Stimulated activated CD4-positive, alpha-beta T cell treated with anti-CD3 and anti-CD28 coated beads, Interleukin-4, amount 100 ng/mL, for 24 hours (primary cell): ENCODE measurements at regions not wholly inside any gene's neighbourhood (a gene's known extent, or its start where the extent isn't known, plus 50 kb on each side); places are given as distances from the start of the nearest gene placed in this dataset.
"Not testable (repeated sequence)": the region's sequence is repeated elsewhere in the genome, so short reads cannot be mapped to it uniquely, and the experiment has no call there.

Experiments used
- DNase-seq: peaks from one replicate; pipeline ENCODE4 v3.0.0-alpha.2; 2020

- no peak for DNase-seq
Measured at GRCh38 chr5:102554082-102554481, 55.3 kb upstream of the SLCO6A1 start.

GRCh38 chr5:102554728-102555127 is 55.9 kb upstream of the SLCO6A1 start:
- no peak for DNase-seq

- no peak for DNase-seq
Measured at GRCh38 chr5:102561894-102562760, 63.3 kb upstream of the SLCO6A1 start.

- no peak for DNase-seq
Measured at GRCh38 chr5:102570747-102571146, 71.9 kb upstream of the SLCO6A1 start.

DNA sequence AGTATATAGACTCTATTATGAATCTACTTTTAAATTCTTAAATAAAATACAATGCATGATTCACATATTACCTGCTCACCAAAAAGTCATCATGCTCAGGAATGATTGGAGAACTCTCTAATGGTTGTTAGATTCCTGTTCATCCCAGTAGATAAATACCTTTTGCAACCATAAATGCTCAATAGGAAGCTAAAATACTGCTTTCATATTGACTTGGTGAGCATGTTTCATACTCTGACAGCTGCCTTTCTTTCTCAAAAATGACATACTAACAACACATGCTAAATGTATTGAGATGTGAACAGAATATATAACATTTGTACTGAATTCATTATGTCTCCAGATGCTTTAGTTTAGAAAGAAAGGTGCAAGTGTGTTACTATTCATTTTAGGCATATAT is 79.6 kb upstream of the SLCO6A1 start:
- no peak for DNase-seq

GRCh38 chr5:102579379-102579778 is 80.6 kb upstream of the SLCO6A1 start:
- DNase-seq, result no peak

- no peak for DNase-seq
Measured at GRCh38 chr5:102581011-102581410, 82.2 kb upstream of the SLCO6A1 start.

- no peak for DNase-seq
Measured at GRCh38 chr5:102582696-102583095, 83.9 kb upstream of the SLCO6A1 start.

DNA sequence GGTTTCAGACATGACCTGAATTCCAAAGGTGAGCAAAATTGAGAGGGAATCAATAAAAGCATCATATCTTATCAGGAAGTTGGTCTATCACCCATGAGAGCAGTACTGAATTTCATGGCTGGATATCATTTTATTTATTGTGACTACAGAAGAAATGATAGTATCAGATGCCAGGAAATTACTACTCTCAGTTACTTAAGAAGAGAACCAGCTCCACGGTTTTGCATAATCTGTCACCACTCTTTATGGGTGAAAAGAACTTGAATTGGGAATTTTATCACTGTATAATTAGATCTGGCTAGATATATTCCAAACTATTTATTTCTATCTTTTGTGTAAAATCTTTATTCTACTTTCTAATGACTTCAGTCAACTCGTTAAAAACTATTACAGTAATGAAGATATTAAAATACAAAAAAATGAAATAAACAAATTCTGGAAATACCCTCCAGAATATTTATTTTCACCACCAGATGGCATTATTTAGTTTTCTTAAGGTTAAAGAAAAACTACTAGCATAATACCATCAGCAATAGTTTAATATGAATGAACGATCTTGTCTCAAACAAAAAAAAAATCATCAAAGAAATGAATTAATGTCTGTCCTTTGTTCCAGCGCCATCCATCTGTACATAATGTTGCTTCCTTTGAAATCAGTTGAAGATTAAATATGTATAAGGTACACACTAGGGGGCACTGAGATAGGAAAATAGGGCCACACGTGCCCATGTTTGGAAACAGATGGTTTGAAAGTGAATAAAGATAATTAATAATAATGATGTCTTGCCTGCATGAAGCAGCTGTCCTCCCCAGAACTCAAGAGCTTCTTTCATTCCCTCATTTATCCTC is 84.7 kb upstream of the SLCO6A1 start:
- DNase-seq, result no peak

- DNase-seq, result no peak
Measured at GRCh38 chr5:102589661-102590060, 90.9 kb upstream of the SLCO6A1 start.

- DNase-seq, result no peak
Measured at GRCh38 chr5:102590467-102590866, 91.7 kb upstream of the SLCO6A1 start.

DNA sequence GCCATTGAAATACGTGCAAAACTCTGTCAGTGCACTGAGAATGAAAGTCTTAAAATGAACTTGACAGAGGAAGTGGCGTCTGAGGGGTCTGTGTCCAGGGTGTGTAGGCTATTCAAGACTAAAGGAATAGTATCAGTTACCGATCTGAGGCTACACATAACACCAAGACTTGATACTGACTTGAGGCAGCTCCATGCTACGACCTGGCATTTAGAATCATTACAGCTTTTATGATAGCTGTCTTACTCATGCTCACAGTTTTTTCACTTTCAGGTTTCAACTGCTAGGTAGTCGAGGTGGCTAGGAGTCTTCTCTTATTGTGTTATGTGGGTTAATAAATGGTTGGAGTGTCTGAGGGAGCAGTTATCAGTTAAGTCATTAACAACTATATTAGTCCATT is 92.8 kb upstream of the SLCO6A1 start:
- peak; percentile 3 for DNase-seq

DNA sequence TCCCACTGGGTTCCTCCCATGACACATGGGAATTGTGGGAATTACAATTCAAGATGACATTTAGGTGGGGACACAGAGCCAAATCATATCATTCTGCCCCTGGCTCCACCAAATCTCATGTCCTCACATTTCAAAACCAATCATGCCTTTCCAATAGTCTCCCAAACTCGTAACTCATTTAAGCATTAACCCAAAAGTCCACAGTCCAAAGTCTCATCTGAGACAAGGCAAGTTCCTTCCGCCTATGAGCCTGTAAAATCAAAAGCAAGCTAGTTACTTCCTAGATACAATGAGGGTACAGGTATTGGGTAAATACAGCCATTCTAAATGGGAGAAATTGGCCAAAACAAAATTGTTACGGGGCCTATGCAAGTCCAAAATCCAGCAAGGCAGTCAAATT is 93.8 kb upstream of the SLCO6A1 start:
- DNase-seq, result not testable (repeated sequence)

DNA sequence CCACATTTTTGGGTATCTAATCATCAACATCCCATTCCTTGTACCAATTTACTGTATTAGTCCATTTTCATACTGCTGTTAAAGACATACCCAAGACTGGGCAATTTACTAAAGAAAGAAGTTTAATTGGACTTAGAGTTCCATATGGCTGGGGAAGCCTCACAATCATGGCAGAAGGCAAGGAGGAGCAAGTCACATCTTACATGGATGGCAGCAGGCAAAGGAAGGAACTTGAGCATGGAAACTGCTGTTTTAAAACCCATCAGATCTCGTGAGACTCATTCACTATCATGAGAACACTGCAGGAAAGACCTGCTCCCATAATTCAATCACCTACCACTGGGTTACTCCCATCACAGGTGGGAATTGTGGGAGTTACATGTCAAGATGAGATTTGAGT is 95.4 kb upstream of the SLCO6A1 start:
- DNase-seq, result no peak

DNA sequence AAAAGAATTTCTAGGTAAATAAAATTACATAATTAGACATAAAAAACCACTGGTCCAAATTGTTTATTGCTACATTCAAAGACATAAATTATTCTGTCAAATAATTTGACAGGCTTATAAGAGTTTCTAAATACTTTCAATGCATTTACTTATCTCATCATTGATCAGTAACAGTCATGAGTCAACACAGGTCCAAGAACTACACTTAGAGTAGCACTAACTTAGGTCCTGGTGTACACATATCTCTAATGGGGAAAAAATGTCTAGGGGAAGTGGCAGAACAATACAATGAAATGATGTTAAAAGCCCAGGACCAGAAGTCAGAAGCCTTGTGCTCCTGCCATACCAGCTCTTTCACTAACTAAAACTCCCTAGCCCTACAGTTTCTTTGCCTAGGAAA is 96.5 kb upstream of the SLCO6A1 start:
- no peak for DNase-seq

DNA sequence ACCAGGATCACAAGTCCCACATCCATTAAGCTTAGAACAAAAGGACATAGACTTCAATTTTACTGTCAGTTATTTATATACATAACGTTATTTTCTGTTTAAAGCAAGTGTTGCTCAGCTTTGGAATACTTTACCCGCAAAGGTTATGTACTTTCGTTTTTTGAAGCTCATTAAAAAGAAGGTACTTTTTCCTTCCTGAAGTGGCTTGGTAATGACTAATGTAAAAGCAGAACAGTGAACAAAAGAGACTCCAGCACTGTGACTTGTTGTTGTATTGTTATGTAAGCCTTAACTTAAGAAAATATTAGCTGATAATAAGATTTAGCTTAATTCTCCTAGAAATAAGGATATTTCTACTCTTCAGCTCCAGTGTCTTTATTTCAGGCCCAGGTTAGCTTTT is 97.3 kb upstream of the SLCO6A1 start:
- no peak for DNase-seq

DNA sequence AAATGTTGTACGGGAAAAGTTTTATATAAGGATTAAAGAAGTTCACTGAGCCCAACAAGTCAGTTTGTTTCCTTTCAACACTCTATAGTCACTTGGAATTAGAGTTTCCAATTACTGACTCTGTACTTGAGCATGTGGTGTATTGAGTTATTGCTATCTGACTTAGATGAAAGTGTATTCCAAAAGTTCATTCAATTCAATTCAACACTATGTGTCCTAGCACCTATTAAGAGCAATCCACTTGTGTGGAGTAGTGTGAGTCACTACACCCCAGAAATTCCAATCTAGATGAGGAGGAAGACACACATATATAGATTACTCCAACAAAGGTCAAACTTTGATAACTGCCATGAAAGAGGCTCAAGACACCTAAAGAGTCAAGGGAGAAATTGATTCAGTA is 98.2 kb upstream of the SLCO6A1 start:
- no peak for DNase-seq

DNA sequence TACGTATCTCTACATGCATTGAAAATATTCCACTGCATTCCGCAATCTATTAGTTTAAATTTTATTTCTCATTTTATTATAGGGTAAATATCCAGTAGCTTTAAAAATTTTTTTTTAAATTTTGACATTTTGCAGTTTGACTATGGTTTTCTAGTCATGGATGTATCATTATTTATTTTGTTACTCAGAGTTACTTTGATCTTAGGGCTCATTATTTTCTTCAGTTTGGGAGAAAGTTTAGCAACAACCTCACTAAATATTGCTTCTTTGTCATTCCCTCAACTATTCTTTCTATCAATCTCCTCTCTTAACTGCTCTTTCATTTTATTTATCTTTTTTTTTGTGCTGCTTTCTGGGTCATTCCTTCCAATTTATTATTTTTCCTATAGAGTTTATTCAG is 100.5 kb upstream of the SLCO6A1 start:
- no peak for DNase-seq

DNA sequence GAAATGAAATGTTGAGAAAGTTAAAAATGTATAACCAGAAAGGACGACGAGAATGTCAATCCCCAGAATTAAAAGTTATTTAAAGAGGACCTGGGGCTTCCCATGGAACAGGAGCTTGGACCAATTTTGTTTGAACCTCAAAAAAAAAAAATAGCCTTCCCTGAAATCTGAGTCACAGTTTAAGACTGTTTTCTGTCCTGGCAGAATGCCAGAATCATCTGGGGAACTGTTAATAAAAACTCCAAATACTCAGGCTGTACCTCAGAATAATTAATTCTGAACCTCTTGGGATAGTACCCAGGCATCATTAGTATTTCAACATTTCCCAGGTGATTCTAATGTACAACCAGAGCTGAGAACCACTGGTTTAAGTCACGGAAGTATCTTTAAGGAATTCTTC is 102.2 kb upstream of the SLCO6A1 start:
- DNase-seq, result no peak

- no peak for DNase-seq
Measured at GRCh38 chr5:102603670-102604069, 104.9 kb upstream of the SLCO6A1 start.

DNA sequence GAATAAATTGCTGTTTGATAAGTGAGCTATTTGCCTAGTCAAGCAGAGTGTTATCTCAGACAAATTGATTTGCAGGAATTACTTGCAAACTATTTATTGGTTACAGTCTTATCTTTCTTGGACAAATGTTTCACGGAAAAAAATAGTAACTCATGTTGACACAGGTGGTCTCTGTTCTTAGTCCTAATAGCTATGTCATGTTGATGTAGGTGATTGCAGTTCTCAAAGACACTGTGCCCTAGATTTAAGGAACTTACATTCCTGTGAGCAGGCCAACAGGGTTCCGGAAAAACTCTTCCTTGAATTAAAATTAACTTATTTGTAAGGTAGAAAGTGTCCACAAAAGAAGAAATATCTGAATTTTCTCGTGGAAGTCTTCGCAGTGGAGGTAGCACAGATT is 109.6 kb upstream of the SLCO6A1 start:
- no peak for DNase-seq

GRCh38 chr5:102611312-102611711 is 112.5 kb upstream of the SLCO6A1 start:
- no peak for DNase-seq

DNA sequence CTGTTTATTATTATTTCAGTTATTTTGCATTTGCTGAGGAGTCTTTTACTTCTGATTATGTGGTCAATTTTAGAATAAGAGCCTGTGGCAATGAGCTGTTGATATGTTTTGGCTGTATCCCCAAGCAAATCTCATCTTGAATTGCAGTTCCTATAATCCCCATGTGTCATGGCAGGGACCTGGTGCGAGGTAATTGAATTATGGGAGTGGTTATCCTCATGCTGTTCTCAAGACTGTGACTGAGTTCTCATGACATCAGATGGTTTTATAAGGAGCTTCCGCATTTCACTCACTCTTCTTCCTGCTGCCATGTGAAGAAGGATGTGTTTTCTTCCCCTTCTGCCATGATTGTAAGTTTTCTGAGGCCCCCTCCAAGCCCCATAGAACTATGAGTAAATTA is 114.9 kb upstream of the SLCO6A1 start:
- DNase-seq, result no peak
